H9 (cell line): ENCODE measurements at regions not wholly inside any gene's neighbourhood (a gene's known extent, or its start where the extent isn't known, plus 50 kb on each side); places are given as distances from the start of the nearest gene placed in this dataset.

Source experiments
- DNase-seq: peaks from one replicate; pipeline ENCODE4 v3.0.0-alpha.2; 2017
- H2AFZ ChIP-seq: one replicate; pipeline ENCODE4 v1.6.1; 2013; ENCODE audit warnings: mild to moderate bottlenecking, low read length, control low read depth, moderate library complexity
- H2AK5ac ChIP-seq: 2 replicates; pipeline ENCODE4 v1.6.1; 2013; ENCODE audit warnings: low read length, control low read depth, mixed read lengths; ENCODE audit not compliant: insufficient read length
- H2BK120ac ChIP-seq: one replicate; pipeline ENCODE4 v1.6.1; 2013; ENCODE audit warnings: low read depth, mild to moderate bottlenecking, low read length, control low read depth, inconsistent platforms; ENCODE audit not compliant: poor library complexity, severe bottlenecking
- H2BK12ac ChIP-seq: 2 replicates; pipeline ENCODE4 v1.6.1; 2013; ENCODE audit warnings: low read length, control low read depth, mixed read lengths, low read depth; ENCODE audit not compliant: insufficient read length
- H2BK15ac ChIP-seq: 2 replicates; pipeline ENCODE4 v1.6.1; 2013; ENCODE audit warnings: low read depth, low read length, control low read depth
- H2BK20ac ChIP-seq: one replicate; pipeline ENCODE4 v1.6.1; 2013; ENCODE audit warnings: low read depth, mild to moderate bottlenecking, low read length, control low read depth, inconsistent platforms; ENCODE audit not compliant: poor library complexity, severe bottlenecking
- H2BK5ac ChIP-seq: 2 replicates; pipeline ENCODE4 v1.6.1; 2013; ENCODE audit warnings: low read length, control low read depth, mixed read lengths; ENCODE audit not compliant: insufficient read length
- H3K14ac ChIP-seq: 2 replicates; pipeline ENCODE4 v1.6.1; 2013; ENCODE audit warnings: low read length, control low read depth; ENCODE audit not compliant: insufficient read depth
- H3K18ac ChIP-seq: 2 replicates; pipeline ENCODE4 v1.6.1; 2013; ENCODE audit warnings: low read depth, mild to moderate bottlenecking, mixed read lengths, low read length, control low read depth; ENCODE audit not compliant: insufficient read length
- H3K23ac ChIP-seq: 2 replicates; pipeline ENCODE4 v1.6.1; 2013; ENCODE audit warnings: low read length, control low read depth, mixed read lengths, low read depth; ENCODE audit not compliant: insufficient read length
- H3K23me2 ChIP-seq: 2 replicates; pipeline ENCODE4 v1.6.1; 2013; ENCODE audit warnings: low read depth, mild to moderate bottlenecking, mixed read lengths, low read length, control low read depth; ENCODE audit not compliant: insufficient read length, poor library complexity, severe bottlenecking
- H3K27ac ChIP-seq: 2 replicates; pipeline ENCODE4 v1.5.1; 2013; ENCODE audit warnings: low read length, control low read depth, mixed read lengths, low read depth; ENCODE audit not compliant: insufficient read length
- H3K27me3 ChIP-seq: 2 replicates; pipeline ENCODE4 v1.6.1; 2013; ENCODE audit warnings: low read length, control low read depth, inconsistent platforms; ENCODE audit not compliant: insufficient read depth
- H3K4ac ChIP-seq: 2 replicates; pipeline ENCODE4 v1.6.1; 2013; ENCODE audit warnings: low read depth, mild to moderate bottlenecking, control low read depth, inconsistent platforms, low read length, moderate library complexity
- H3K4me1 ChIP-seq: 2 replicates; pipeline ENCODE4 v1.6.1; 2013; ENCODE audit warnings: low read length, control low read depth, inconsistent platforms; ENCODE audit not compliant: insufficient read depth
- H3K4me2 ChIP-seq: 2 replicates; pipeline ENCODE4 v1.6.1; 2013; ENCODE audit warnings: low read length, control low read depth, mixed read lengths; ENCODE audit not compliant: insufficient read length, insufficient read depth
- H3K56ac ChIP-seq: 2 replicates; pipeline ENCODE4 v1.6.1; 2013; ENCODE audit warnings: low read depth, mild to moderate bottlenecking, mixed read lengths, low read length, control low read depth; ENCODE audit not compliant: insufficient read length
- H3K79me1 ChIP-seq: 2 replicates; pipeline ENCODE4 v1.6.1; 2013; ENCODE audit warnings: low read depth, mild to moderate bottlenecking, moderate library complexity, low read length, control low read depth, inconsistent platforms; ENCODE audit not compliant: insufficient read depth, poor library complexity, severe bottlenecking
- H3K79me2 ChIP-seq: 2 replicates; pipeline ENCODE4 v1.6.1; 2013; ENCODE audit warnings: low read length, control low read depth, inconsistent platforms; ENCODE audit not compliant: insufficient read depth
- H3K9ac ChIP-seq: 2 replicates; pipeline ENCODE4 v1.6.1; 2013; ENCODE audit warnings: low read length, control low read depth, mixed read lengths; ENCODE audit not compliant: insufficient read length; ENCODE audit errors: extremely low read depth
- H3K9me3 ChIP-seq: one replicate; pipeline ENCODE4 v1.6.1; 2013; ENCODE audit warnings: low read depth, low read length, inconsistent platforms; ENCODE audit not compliant: control insufficient read depth
- H3T11ph ChIP-seq: one replicate; pipeline ENCODE4 v1.6.1; 2013; ENCODE audit warnings: mild to moderate bottlenecking, low read length, control low read depth, inconsistent platforms
- H4K20me1 ChIP-seq: one replicate; pipeline ENCODE4 v1.6.1; 2013; ENCODE audit not compliant: control insufficient read depth, insufficient read length, insufficient read depth
- H4K5ac ChIP-seq: 2 replicates; pipeline ENCODE4 v1.6.1; 2013; ENCODE audit warnings: low read depth, mild to moderate bottlenecking, mixed read lengths, low read length, control low read depth; ENCODE audit not compliant: insufficient read length
- H4K8ac ChIP-seq: replicated peaks from 2 replicates; pipeline ENCODE4 v1.6.1; 2013; ENCODE audit warnings: low read length, control low read depth, mixed read lengths, low read depth; ENCODE audit not compliant: insufficient read length
- H4K91ac ChIP-seq: 2 replicates; pipeline ENCODE4 v1.6.1; 2013; ENCODE audit warnings: low read depth, mild to moderate bottlenecking, moderate library complexity, mixed read lengths, low read length, control low read depth; ENCODE audit not compliant: insufficient read length
- H3K27ac Mint-ChIP-seq, 3 experiments: 2 replicates in 2 of 3; 3 replicates in 1 of 3; pipeline ENCODE4 v1.8.0; 2020 to 2021; ENCODE audit warnings: mixed read lengths in 3 of 3, mild to moderate bottlenecking in 1 of 3, moderate library complexity in 1 of 3
- H3K27me3 Mint-ChIP-seq: 2 replicates; pipeline ENCODE4 v1.8.0; 2021; ENCODE audit warnings: low read depth, mild to moderate bottlenecking, moderate library complexity, mixed read lengths
- H3K36me3 Mint-ChIP-seq, 3 experiments: 2 replicates in 2 of 3; 3 replicates in 1 of 3; pipeline ENCODE4 v1.8.0; 2020 to 2021; ENCODE audit warnings: low read depth in 3 of 3, mixed read lengths in 3 of 3; ENCODE audit not compliant: insufficient read depth in 1 of 3
- H3K4me1 Mint-ChIP-seq, 2 experiments: 2 replicates each; pipeline ENCODE4 v1.8.0; 2020; ENCODE audit warnings: mixed read lengths in 2 of 2
- H3K4me3 Mint-ChIP-seq, 2 experiments: 2 replicates in 1 of 2; 3 replicates in 1 of 2; pipeline ENCODE4 v1.8.0; 2020 to 2021; ENCODE audit warnings: mild to moderate bottlenecking in 2 of 2, mixed read lengths in 2 of 2, moderate library complexity in 1 of 2
- H3K9me3 Mint-ChIP-seq, 2 experiments: 2 replicates in 1 of 2; 3 replicates in 1 of 2; pipeline ENCODE4 v1.8.0; 2020; ENCODE audit warnings: mild to moderate bottlenecking in 2 of 2, mixed read lengths in 2 of 2, moderate library complexity in 1 of 2
- WGBS: extraction: QIAGEN DNeasy Blood & Tissue Kit; methylation state at CpG from one replicate; pipeline ENCODE4 v1.1.7; 2013; ENCODE audit warnings: missing lambda C conversion rate, low lambda C conversion rate, mixed read lengths; ENCODE audit not compliant: insufficient read length; ENCODE audit errors: extremely low coverage; 5-methylcytosine and 5-hydroxymethylcytosine counted together
- TF ChIP-seq, protein P1 (sequence below): fragments of 200-600 bp; sonication (generic); conservative IDR thresholded peaks from 3 replicates; pipeline ENCODE4 v1.8.0; 2021; ENCODE audit warnings: antibody characterized with exemption, mild to moderate bottlenecking

DNA sequence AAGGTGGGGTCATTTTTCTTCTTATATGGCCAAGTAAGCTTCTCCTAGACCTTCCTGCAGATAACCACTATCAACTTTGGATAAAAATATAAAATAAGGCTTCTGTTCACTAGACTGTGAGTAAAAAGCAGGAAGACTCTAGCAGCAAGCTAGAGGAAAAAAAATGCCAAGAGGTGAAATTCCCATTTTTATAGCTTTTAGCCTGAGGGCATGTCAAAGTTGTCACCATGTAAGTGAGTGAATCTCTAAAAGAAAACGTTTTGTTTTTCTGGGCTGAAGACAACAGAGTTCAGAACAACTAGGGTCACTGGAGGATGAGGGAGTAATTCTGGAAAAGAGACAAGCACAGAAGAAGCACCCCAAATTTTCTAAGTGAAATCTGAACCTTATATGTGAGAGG is 143.9 kb upstream of the DIO3 start:
- H3K4ac ChIP-seq: no peak overlapping the region
- H3K56ac ChIP-seq: no peak overlapping the region
- H4K5ac ChIP-seq: no peak overlapping the region
- H2BK12ac ChIP-seq: no peak overlapping the region
- H2BK15ac ChIP-seq: no peak overlapping the region
- Mint-ChIP-seq H3K27ac (no peak overlapping the region), H3K4me3 (no peak overlapping the region), H3K9me3 (peaks cover 0 to 7% of the 10 kb centered on the region in 2 experiments; a peak in 1 of 5 replicates), H3K4me1 (no peaks in the 10 kb centered on the region), H3K36me3 (no peaks in the 10 kb centered on the region), H3K27me3 (peaks cover 6% of the 10 kb centered on the region)
- H3K27me3 ChIP-seq: no peaks in the 10 kb centered on the region
- H2AFZ ChIP-seq: no peak overlapping the region
- H2AK5ac ChIP-seq: no peak overlapping the region
- no peak overlapping the region for H3K18ac ChIP-seq
- H3K27ac ChIP-seq: no peak overlapping the region
- no peaks in the 10 kb centered on the region for H3K79me2 ChIP-seq
- no peak overlapping the region for H3T11ph ChIP-seq
- H3K4me2 ChIP-seq: no peak overlapping the region
- no peak overlapping the region for H2BK20ac ChIP-seq
- no peaks in the 10 kb centered on the region for H4K20me1 ChIP-seq
- no peak overlapping the region for H3K14ac ChIP-seq
- no peaks in the 10 kb centered on the region for H3K23me2 ChIP-seq
- H3K23ac ChIP-seq: no peak overlapping the region
- TF ChIP-seq, protein P1, sequence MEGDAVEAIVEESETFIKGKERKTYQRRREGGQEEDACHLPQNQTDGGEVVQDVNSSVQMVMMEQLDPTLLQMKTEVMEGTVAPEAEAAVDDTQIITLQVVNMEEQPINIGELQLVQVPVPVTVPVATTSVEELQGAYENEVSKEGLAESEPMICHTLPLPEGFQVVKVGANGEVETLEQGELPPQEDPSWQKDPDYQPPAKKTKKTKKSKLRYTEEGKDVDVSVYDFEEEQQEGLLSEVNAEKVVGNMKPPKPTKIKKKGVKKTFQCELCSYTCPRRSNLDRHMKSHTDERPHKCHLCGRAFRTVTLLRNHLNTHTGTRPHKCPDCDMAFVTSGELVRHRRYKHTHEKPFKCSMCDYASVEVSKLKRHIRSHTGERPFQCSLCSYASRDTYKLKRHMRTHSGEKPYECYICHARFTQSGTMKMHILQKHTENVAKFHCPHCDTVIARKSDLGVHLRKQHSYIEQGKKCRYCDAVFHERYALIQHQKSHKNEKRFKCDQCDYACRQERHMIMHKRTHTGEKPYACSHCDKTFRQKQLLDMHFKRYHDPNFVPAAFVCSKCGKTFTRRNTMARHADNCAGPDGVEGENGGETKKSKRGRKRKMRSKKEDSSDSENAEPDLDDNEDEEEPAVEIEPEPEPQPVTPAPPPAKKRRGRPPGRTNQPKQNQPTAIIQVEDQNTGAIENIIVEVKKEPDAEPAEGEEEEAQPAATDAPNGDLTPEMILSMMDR: no peak
- no peaks in the 10 kb centered on the region for H3K4me1 ChIP-seq
- no CpG with 5 or more reads among the region's 1 CpG for WGBS
- no peak overlapping the region for H4K91ac ChIP-seq
- H3K9ac ChIP-seq: no peak overlapping the region
- no peaks in the 10 kb centered on the region for H3K9me3 ChIP-seq
- no peak overlapping the region for H2BK120ac ChIP-seq
- no peak for DNase-seq
- H3K79me1 ChIP-seq: no peaks in the 10 kb centered on the region
- no peak overlapping the region for H2BK5ac ChIP-seq
- H4K8ac ChIP-seq: no peak overlapping the region
